GM21367 (cell line): ENCODE measurements at regions not wholly inside any gene's neighbourhood (a gene's known extent, or its start where the extent isn't known, plus 50 kb on each side); places are given as distances from the start of the nearest gene placed in this dataset.

Source experiments
- ATAC-seq: cut with Tn5 transposase; IDR thresholded peaks from one replicate; pipeline ENCODE4 v1.9.1; 2021; ENCODE audit not compliant: unreplicated experiment

GRCh38 chrX:42097486-42097885, 174.1 kb upstream of the CASK start:
- ATAC-seq: no peak

DNA sequence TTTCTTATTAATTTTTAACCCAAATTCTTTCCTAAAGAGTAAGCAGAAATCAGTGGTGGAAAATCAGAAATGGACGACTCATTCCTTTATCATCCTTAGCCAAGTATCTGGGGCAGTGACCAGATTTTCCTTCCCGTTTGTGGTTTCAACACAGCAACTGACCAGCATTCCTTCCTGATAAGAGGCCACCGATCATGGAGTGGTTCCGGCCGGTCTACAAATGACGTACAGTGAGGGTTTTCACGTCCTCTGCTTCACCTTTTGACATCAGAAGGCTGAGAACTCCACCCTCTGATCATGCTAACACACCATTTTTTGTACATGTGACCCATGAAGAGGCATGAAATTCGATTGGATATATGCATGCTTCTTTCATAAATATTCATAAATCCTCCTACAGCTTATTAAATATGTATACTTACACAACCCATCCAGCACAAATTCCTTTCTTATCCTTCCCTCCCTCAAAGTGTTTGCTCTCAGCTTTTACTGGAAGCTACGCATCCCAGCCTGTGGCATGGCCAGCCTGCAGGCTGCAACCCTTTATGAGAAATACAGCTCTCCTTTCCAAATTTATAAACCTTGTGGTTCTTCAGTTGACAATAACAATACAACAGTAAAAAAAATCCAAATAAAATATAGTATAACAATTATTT, 173.0 kb upstream of the CASK start:
- ATAC-seq: no peak

- no peak for ATAC-seq
These were observed 170.9 kb upstream of the CASK start for GRCh38 chrX:42094218-42094617.

DNA sequence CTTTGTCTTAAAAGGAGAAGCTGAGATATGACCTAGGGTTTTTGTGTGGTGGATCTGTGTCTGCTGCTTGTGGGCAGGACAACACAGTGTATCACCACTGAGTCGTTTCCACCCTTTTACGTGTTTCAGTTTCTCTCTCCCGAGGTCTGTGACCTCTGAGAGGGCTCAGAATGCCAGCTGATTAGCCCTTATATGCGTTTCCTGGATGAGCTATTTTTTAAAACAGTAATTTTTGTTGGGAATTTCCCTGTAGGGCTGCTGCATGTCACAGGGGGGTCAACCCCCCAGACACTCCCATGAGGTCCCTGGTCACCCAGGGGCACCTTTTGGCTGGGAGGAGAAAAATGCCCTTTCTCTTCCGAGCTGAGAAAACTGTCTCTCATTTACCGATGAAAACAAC, 170.4 kb upstream of the CASK start:
- ATAC-seq: no peak

DNA sequence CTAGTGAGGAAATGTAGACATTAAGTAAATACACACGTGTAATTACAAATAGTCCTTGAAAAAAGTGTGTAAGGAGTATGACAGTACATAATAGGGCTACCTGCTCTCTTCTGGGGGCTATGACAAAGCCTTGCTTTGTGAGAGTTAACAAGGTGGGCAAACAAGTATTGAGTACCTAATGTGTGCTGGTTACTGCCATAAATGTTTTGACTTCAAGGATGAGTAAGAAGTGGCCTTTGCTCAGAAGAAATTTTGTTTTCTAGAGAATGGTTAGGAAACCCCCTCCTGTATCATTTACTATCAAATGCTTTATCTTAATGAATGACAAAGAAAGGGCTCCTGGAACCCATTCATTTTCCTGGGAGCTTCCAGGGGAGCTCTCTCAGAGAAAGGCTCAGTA, 167.0 kb upstream of the CASK start:
- ATAC-seq: no peak

- ATAC-seq: no peak
These were observed 165.7 kb upstream of the CASK start for GRCh38 chrX:42089031-42089430.

DNA sequence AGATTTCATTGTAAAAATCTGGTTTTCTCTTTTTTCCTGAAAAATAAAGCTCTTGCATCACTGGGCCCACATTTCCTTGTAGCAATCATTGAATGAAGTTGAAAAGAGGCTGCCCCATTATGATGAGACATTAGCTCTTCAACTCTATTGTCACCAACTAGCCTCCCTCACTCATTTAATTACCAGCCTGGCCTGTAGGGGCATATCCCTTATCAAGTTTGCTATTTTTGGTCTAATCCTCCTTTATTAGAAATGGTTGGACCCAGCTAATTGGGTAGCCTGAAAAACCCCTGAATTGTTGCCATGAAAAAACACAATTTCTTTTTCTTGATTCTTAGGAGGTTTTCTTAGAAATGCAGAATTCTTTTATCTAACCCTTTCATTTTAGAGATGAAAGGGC, 164.6 kb upstream of the CASK start:
- no peak for ATAC-seq

- no peak for ATAC-seq
These were observed 162.5 kb upstream of the CASK start for GRCh38 chrX:42085836-42086235.

DNA sequence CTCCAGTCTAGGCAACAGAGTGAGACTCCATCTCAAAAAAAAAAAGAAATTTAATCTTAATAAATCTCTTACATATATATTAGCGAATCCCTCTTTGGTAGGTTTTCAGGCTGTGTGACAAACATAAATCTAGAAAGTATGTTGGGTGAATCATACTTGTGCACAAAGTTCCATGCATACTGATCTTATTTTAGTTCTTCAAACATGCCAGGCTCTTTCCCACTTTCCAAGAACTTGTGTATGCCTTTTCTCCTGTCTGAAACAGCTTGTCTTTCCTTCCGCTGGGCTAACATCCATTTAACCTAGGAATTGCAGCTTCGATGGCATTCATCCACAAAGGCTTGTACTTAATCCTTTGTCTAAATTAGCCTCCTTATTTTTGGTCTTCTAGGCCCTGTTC, 156.6 kb upstream of the CASK start:
- ATAC-seq: no peak

GRCh38 chrX:42077675-42078074, 154.3 kb upstream of the CASK start:
- ATAC-seq: no peak

- ATAC-seq: no peak
These were observed 151.7 kb upstream of the CASK start for GRCh38 chrX:42075032-42075431.

GRCh38 chrX:42073448-42073847, 150.1 kb upstream of the CASK start:
- ATAC-seq: no peak

DNA sequence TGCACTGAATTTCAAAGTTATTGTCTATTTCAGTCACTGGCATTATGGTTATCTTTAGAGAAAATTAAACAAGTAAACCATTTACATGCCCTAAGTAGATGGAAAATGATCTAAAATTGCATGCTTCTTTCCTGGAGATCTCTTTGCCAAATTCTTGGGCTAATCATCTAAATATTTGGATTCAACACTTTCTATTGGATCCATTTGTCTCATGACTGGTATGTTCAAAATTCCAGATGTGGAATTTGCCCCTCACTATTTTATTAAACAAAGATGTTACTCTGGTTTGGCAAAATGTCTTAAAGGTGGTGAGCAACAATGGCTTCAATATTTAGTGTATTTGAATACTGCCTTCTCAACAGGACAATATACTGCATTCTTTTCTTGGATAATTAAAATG, 147.5 kb upstream of the CASK start:
- no peak for ATAC-seq

DNA sequence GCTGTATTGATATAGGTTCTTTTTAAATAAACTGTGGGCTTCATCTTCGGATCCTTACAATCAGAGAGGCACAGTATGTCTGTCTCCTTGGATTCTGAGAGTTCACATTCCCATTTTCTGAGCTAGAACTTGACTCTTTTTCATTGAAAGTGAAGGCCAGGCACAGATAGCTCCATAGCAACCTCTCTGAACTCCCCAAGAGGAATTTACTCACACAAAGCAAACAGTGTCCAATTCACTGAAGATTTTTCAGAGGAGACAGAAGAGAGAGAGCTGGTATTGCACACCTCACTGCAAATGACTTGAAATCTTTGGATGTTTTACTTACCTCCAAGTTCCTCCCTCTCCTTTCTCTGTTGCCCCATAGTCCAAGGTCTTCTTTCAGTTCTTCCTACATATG, 130.9 kb upstream of the CASK start:
- ATAC-seq: no peak

- ATAC-seq: no peak
These were observed 127.0 kb upstream of the CASK start for GRCh38 chrX:42050345-42050744.

DNA sequence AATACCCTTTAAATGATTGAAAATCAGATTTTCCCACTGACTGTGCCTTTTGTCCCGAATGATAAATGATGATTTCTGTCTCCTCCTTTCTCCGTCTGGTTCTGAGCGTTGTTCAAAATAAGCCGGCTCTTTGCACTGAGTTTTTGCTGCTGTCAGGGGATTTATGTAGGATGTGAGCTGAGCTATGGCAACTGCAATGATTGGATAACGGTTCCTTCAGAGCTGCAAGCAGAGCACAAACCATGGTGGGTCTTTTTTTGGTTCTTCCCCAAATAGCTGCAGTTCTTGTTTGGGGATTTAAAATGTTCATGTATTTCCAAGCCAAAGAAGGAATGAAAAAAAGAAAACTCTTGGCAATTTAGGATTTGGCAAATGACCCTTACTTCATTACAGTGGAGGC, 124.5 kb upstream of the CASK start:
- ATAC-seq: no peak

DNA sequence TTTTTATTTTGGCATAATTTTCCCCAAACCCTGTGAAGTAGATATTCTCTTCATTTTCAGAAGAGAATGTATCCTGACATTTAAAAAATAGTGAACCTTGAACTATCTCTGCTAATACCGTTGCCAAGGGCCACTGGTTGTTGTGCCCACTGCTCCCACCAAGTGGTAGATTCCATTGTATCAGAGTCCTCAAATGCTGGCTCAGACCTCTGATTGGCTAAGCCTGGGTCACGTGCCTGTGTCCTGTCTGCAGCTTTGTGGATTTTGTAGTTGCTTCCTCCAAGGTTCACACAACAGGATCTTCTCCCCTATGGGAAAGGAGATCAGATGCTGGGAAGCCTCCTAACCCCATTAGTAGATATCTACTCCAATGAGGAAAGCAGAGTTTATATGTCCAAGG, 104.8 kb upstream of the CASK start:
- no peak for ATAC-seq

- ATAC-seq: no peak
These were observed 104.1 kb upstream of the CASK start for GRCh38 chrX:42027367-42028000.

DNA sequence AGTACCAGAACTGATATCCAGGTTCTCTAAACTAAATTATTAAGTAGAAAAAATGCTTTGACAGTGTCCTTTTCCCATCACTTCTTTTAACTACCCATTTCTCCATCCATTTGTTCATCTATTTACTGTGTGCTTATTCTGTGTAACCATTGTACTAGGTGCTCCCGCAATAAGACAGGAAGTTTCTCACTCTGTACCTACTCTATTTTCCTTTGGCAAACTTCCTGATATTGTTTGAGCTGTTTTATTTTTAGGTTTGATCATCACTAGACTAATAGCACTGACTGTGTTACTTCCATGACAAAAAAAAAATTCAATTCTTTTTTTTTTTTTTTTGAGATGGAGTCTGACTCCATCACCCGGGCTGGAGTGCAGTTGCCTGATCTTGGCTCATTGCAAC, 102.5 kb upstream of the CASK start:
- ATAC-seq: no peak

GRCh38 chrX:42023122-42023521, 99.8 kb upstream of the CASK start:
- ATAC-seq: no peak

- no peak for ATAC-seq
These were observed 98.8 kb upstream of the CASK start for GRCh38 chrX:42022158-42022557.

GRCh38 chrX:42021058-42021457, 97.7 kb upstream of the CASK start:
- ATAC-seq: no peak

DNA sequence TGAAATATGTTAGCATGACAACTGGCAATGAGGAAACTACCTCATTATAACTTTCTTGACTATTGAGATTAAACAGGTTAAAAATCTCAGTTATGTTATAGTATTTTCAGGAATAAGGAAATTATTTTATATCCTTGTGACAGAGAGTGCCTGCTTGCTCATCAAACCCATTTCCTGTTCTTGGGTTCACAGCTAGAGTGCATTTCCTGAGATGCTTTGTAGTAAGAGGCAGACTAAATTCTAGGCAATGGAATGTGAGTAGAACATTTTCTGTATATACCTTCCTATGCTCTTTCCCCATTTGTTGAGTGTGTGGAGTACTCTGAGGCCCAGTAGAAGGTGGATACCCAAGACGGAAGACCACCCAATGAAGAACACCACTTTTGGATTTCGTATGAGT, 96.9 kb upstream of the CASK start:
- no peak for ATAC-seq
